ENCODE measurements at regions not wholly inside any gene's neighbourhood (a gene's known extent, or its start where the extent isn't known, plus 50 kb on each side); places are given as distances from the start of the nearest gene placed in this dataset.

DNA sequence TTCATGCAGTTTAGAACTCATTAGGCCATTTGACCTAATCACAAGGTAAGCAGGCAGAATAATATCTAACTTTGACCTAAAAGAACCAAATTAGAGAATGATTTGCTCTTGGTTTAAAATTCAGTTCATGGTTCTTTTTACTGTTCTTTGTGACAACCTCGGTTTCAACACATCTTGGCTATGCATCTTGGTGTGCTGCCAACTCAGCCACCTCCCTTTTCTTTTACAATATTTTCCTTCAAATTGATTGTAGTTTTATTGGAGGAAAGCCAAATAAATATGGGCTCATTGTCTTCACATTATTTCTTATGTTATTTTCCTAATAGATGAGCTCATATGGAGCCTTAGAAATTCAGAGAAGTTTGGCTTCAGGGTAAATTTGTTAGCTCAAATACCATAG lies 338.3 kb downstream of the SIPA1L2 start:
- DNase-seq (ENCODE audit: low read depth in 1 of 2, low spot score in 1 of 2), result no peak
- TF ChIP-seq SPI1 (IDR thresholded peaks at IDR 0.05; ENCODE audit: borderline replicate concordance, low read depth), result no peak
- TF ChIP-seq, protein P1, sequence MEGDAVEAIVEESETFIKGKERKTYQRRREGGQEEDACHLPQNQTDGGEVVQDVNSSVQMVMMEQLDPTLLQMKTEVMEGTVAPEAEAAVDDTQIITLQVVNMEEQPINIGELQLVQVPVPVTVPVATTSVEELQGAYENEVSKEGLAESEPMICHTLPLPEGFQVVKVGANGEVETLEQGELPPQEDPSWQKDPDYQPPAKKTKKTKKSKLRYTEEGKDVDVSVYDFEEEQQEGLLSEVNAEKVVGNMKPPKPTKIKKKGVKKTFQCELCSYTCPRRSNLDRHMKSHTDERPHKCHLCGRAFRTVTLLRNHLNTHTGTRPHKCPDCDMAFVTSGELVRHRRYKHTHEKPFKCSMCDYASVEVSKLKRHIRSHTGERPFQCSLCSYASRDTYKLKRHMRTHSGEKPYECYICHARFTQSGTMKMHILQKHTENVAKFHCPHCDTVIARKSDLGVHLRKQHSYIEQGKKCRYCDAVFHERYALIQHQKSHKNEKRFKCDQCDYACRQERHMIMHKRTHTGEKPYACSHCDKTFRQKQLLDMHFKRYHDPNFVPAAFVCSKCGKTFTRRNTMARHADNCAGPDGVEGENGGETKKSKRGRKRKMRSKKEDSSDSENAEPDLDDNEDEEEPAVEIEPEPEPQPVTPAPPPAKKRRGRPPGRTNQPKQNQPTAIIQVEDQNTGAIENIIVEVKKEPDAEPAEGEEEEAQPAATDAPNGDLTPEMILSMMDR (IDR thresholded peaks at IDR 0.05; ENCODE audit: insufficient read depth, low read length), result no peak
- TF ChIP-seq GABPA (IDR thresholded peaks at IDR 0.05; ENCODE audit: low read depth), result no peak
- TF ChIP-seq, protein P2, sequence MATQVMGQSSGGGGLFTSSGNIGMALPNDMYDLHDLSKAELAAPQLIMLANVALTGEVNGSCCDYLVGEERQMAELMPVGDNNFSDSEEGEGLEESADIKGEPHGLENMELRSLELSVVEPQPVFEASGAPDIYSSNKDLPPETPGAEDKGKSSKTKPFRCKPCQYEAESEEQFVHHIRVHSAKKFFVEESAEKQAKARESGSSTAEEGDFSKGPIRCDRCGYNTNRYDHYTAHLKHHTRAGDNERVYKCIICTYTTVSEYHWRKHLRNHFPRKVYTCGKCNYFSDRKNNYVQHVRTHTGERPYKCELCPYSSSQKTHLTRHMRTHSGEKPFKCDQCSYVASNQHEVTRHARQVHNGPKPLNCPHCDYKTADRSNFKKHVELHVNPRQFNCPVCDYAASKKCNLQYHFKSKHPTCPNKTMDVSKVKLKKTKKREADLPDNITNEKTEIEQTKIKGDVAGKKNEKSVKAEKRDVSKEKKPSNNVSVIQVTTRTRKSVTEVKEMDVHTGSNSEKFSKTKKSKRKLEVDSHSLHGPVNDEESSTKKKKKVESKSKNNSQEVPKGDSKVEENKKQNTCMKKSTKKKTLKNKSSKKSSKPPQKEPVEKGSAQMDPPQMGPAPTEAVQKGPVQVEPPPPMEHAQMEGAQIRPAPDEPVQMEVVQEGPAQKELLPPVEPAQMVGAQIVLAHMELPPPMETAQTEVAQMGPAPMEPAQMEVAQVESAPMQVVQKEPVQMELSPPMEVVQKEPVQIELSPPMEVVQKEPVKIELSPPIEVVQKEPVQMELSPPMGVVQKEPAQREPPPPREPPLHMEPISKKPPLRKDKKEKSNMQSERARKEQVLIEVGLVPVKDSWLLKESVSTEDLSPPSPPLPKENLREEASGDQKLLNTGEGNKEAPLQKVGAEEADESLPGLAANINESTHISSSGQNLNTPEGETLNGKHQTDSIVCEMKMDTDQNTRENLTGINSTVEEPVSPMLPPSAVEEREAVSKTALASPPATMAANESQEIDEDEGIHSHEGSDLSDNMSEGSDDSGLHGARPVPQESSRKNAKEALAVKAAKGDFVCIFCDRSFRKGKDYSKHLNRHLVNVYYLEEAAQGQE (IDR thresholded peaks at IDR 0.05; ENCODE audit: insufficient replicate concordance, low read depth), result no peak
- TF ChIP-seq POLR2AphosphoS5 (IDR thresholded peaks at IDR 0.05; ENCODE audit: low read depth), result no peak
- no peak overlapping the region for H3K4me3 ChIP-seq (replicated peaks; ENCODE audit: insufficient read depth, low read length)
- H3K27ac ChIP-seq (replicated peaks), result no peak overlapping the region
- no peaks in the 10 kb centered on the region for H3K27me3 ChIP-seq (ENCODE audit: insufficient read depth, poor library complexity, severe bottlenecking)

DNA sequence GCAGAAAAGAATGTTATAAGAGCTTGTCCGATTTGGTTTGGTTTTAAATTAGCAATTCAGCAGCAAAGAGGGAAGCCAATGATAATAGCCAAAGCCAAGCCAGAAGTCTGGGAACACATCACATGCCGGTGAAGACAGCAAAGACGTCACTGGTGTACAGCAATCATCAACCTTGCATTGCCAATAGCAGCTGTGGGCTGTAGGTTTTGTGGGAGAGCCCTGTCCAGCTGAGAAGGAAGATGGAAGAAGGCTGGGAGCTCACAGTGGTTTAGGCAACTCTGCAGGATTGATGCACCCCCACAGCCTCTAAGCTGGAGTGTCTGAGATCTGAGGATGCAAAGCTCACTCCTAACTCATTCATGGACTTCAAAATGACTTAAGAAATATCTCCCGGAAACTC lies 338.7 kb downstream of the SIPA1L2 start:
- TF ChIP-seq, protein P2 (IDR thresholded peaks at IDR 0.05; ENCODE audit: insufficient replicate concordance, low read depth), result no peak
- no peak for TF ChIP-seq SPI1 (IDR thresholded peaks at IDR 0.05; ENCODE audit: borderline replicate concordance, low read depth)
- TF ChIP-seq, protein P1 (IDR thresholded peaks at IDR 0.05; ENCODE audit: insufficient read depth, low read length), result no peak
- DNase-seq (ENCODE audit: low read depth in 1 of 2, low spot score in 1 of 2), result no peak
- Histone ChIP-seq H3K27me3 (ENCODE audit: insufficient read depth, poor library complexity, severe bottlenecking) (no peaks in the 10 kb centered on the region), H3K4me3 (replicated peaks; ENCODE audit: insufficient read depth, low read length) (no peak overlapping the region), H3K27ac (replicated peaks) (no peak overlapping the region)

DNA sequence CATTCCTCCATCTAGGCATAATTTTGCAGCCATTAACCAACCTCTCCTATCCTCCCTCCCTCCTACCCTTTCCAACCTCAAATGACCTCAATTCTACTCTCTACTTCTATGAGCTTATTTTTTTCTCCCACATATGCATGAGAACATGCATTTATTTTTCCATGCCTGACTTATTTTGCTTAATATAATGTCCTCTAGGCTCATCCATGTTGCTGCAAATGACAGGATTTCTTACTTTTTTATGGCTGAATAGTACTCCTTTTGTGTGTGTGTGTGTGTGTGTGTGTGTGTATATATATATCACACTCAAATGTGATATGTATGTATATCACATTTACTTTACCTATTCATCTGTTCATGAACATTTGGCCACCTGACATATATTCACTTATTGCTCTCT lies 339.4 kb downstream of the SIPA1L2 start:
- TF ChIP-seq GABPA (IDR thresholded peaks at IDR 0.05; ENCODE audit: low read depth) (no peak), SPI1 (IDR thresholded peaks at IDR 0.05; ENCODE audit: borderline replicate concordance, low read depth) (no peak), POLR2AphosphoS5 (IDR thresholded peaks at IDR 0.05; ENCODE audit: low read depth) (no peak)
- TF ChIP-seq, protein P1 (IDR thresholded peaks at IDR 0.05; ENCODE audit: insufficient read depth, low read length), result no peak
- TF ChIP-seq, protein P2 (IDR thresholded peaks at IDR 0.05; ENCODE audit: insufficient replicate concordance, low read depth), result no peak
- DNase-seq (ENCODE audit: low read depth in 1 of 2, low spot score in 1 of 2), result no peak
- no peaks in the 10 kb centered on the region for H3K27me3 ChIP-seq (ENCODE audit: insufficient read depth, poor library complexity, severe bottlenecking)
- no peak overlapping the region for H3K4me3 ChIP-seq (replicated peaks; ENCODE audit: insufficient read depth, low read length)
- no peak overlapping the region for H3K27ac ChIP-seq (replicated peaks)
